ENCODE measurements at regions not wholly inside any gene's neighbourhood (a gene's known extent, or its start where the extent isn't known, plus 50 kb on each side); places are given as distances from the start of the nearest gene placed in this dataset.

- no peaks in the 10 kb centered on the region for H3K27me3 Mint-ChIP-seq (ENCODE audit: unreplicated experiment)
- TF ChIP-seq, protein P1, sequence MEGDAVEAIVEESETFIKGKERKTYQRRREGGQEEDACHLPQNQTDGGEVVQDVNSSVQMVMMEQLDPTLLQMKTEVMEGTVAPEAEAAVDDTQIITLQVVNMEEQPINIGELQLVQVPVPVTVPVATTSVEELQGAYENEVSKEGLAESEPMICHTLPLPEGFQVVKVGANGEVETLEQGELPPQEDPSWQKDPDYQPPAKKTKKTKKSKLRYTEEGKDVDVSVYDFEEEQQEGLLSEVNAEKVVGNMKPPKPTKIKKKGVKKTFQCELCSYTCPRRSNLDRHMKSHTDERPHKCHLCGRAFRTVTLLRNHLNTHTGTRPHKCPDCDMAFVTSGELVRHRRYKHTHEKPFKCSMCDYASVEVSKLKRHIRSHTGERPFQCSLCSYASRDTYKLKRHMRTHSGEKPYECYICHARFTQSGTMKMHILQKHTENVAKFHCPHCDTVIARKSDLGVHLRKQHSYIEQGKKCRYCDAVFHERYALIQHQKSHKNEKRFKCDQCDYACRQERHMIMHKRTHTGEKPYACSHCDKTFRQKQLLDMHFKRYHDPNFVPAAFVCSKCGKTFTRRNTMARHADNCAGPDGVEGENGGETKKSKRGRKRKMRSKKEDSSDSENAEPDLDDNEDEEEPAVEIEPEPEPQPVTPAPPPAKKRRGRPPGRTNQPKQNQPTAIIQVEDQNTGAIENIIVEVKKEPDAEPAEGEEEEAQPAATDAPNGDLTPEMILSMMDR (IDR thresholded peaks at IDR 0.05; ENCODE audit: unreplicated experiment): peak; percentile 45
- H3K4me3 Mint-ChIP-seq (ENCODE audit: low read depth, unreplicated experiment): peak overlapping the region; percentile 7
- peaks cover 36% of the 10 kb centered on the region for H3K4me1 Mint-ChIP-seq (ENCODE audit: low read depth, unreplicated experiment)
- BruUV-seq (replicated peaks): no TSS peak
- H3K27ac Mint-ChIP-seq (ENCODE audit: unreplicated experiment): peak overlapping the region; percentile 86
- peak; percentile 70 for DNase-seq
- H3K9me3 Mint-ChIP-seq (ENCODE audit: low read depth, unreplicated experiment): peaks cover 4% of the 10 kb centered on the region
- CTCF ChIA-PET: interaction anchor here (0.6 to 1.4 kb wide), 11 partner anchors 9 to 545 kb away, joined by 3 to 8 read pairs (median 4); no protein-coding TSS in a partner anchor
- no peaks in the 10 kb centered on the region for H3K36me3 Mint-ChIP-seq (ENCODE audit: insufficient read depth, unreplicated experiment)
- intact Hi-C loops (cut with micrococcal nuclease; ENCODE audit: unreplicated experiment): loop anchor here (2.0 kb wide), 1 partner anchor 72 kb away; no protein-coding TSS in a partner anchor
Measured at GRCh38 chr15:62928242-62928999, 114.1 kb upstream of the TPM1 start.

DNA sequence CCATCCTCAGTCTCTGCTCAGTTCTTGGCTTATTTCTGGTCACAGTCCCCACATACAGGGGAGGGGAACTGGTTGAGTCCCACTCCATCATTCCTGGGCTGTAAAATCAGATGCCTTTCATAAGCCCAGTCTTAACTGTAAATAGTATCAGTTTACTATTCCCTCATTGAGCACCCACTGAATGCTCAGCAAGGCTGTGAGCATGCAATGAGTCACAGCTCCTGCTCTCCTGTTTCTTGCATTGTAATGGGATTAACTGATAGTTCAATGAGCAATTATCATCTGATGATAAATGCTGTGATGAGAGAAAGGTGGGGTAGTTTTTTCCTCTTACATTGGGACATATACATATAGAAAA lies 113.6 kb upstream of the TPM1 start:
- Mint-ChIP-seq H3K4me3 (ENCODE audit: low read depth, unreplicated experiment) (peak overlapping the region; percentile 7), H3K27me3 (ENCODE audit: unreplicated experiment) (no peaks in the 10 kb centered on the region), H3K4me1 (ENCODE audit: low read depth, unreplicated experiment) (peaks cover 36% of the 10 kb centered on the region), H3K36me3 (ENCODE audit: insufficient read depth, unreplicated experiment) (no peaks in the 10 kb centered on the region), H3K27ac (ENCODE audit: unreplicated experiment) (peak overlapping the region; percentile 86), H3K9me3 (ENCODE audit: low read depth, unreplicated experiment) (peaks cover 4% of the 10 kb centered on the region)
- CTCF ChIA-PET: interaction anchor here (0.6 to 1.4 kb wide), 9 partner anchors 16 to 192 kb away, joined by 3 to 8 read pairs (median 4); no protein-coding TSS in a partner anchor
- intact Hi-C loops (cut with micrococcal nuclease; ENCODE audit: unreplicated experiment): loop anchor here (2.0 kb wide), 1 partner anchor 72 kb away; no protein-coding TSS in a partner anchor
- DNase-seq: peak; percentile 29
- no TSS peak for BruUV-seq (replicated peaks)
- TF ChIP-seq, protein P1 (IDR thresholded peaks at IDR 0.05; ENCODE audit: unreplicated experiment): no peak

DNA sequence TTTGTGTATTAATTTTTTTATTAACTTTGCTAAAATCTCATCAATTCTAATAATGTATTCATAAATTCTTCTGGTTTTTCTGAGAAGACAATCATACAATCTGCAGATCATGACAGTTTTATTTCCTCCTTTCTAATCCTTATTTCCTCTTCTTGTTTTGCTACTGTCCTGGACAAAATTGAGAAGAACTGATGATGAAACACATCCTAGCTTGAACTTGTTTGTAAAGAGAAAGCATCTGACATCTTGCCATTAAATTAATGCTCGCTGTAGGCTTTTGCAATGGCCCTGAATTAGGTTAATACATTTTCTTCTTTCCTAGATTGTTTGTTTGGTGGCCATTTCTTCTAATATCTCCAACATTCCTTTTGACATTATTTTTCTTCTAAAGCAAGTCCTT lies 110.9 kb upstream of the TPM1 start:
- TF ChIP-seq, protein P1 (IDR thresholded peaks at IDR 0.05; ENCODE audit: unreplicated experiment): no peak
- DNase-seq: no peak
- no TSS peak for BruUV-seq (replicated peaks)
- H3K4me1 Mint-ChIP-seq (ENCODE audit: low read depth, unreplicated experiment): peaks cover 51% of the 10 kb centered on the region
- no peak overlapping the region for H3K4me3 Mint-ChIP-seq (ENCODE audit: low read depth, unreplicated experiment)
- CTCF ChIA-PET: interaction anchor here (0.6 kb wide), 1 partner anchor 13 kb away, joined by 4 read pairs; no protein-coding TSS in a partner anchor
- peaks cover 1% of the 10 kb centered on the region for H3K9me3 Mint-ChIP-seq (ENCODE audit: low read depth, unreplicated experiment)
- no peaks in the 10 kb centered on the region for H3K36me3 Mint-ChIP-seq (ENCODE audit: insufficient read depth, unreplicated experiment)
- intact Hi-C loops (cut with micrococcal nuclease; ENCODE audit: unreplicated experiment): no loop called here
- no peaks in the 10 kb centered on the region for H3K27me3 Mint-ChIP-seq (ENCODE audit: unreplicated experiment)
- no peak overlapping the region for H3K27ac Mint-ChIP-seq (ENCODE audit: unreplicated experiment)

DNA sequence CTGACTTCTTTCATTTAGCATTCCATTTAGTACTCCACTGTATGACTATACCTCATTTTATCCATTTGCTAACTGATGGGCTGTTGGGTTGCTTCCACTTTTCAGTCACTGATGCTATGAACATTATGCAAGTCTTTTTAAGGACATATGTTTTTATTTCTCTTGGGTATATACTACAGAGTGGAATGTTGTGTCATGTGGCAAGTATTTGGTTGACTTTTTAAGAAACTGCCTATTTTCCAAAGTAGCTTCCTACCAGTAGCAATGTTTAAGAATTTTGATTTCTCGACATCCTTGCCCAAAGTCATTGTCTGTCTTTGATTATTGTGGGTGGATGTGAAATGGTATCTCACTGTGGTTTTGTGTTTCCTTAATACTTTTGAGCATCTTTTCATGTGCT lies 110.1 kb upstream of the TPM1 start:
- TF ChIP-seq, protein P1 (IDR thresholded peaks at IDR 0.05; ENCODE audit: unreplicated experiment): no peak
- BruUV-seq (replicated peaks): no TSS peak
- Mint-ChIP-seq H3K4me3 (ENCODE audit: low read depth, unreplicated experiment) (no peak overlapping the region), H3K9me3 (ENCODE audit: low read depth, unreplicated experiment) (no peaks in the 10 kb centered on the region), H3K4me1 (ENCODE audit: low read depth, unreplicated experiment) (peaks cover 46% of the 10 kb centered on the region), H3K27me3 (ENCODE audit: unreplicated experiment) (no peaks in the 10 kb centered on the region), H3K36me3 (ENCODE audit: insufficient read depth, unreplicated experiment) (no peaks in the 10 kb centered on the region), H3K27ac (ENCODE audit: unreplicated experiment) (no peak overlapping the region)
- intact Hi-C loops (cut with micrococcal nuclease; ENCODE audit: unreplicated experiment): no loop called here
- DNase-seq: no peak
- CTCF ChIA-PET: no interaction called here

Data from Calu3 (cell line).